H9 (cell line): ENCODE measurements at regions not wholly inside any gene's neighbourhood (a gene's known extent, or its start where the extent isn't known, plus 50 kb on each side); places are given as distances from the start of the nearest gene placed in this dataset.

ENCODE experiments used
- DNase-seq: peaks from one replicate; pipeline ENCODE4 v3.0.0-alpha.2; 2017
- H2AFZ ChIP-seq: one replicate; pipeline ENCODE4 v1.6.1; 2013; ENCODE audit warnings: mild to moderate bottlenecking, low read length, control low read depth, moderate library complexity
- H2AK5ac ChIP-seq: 2 replicates; pipeline ENCODE4 v1.6.1; 2013; ENCODE audit warnings: low read length, control low read depth, mixed read lengths; ENCODE audit not compliant: insufficient read length
- H2BK120ac ChIP-seq: one replicate; pipeline ENCODE4 v1.6.1; 2013; ENCODE audit warnings: low read depth, mild to moderate bottlenecking, low read length, control low read depth, inconsistent platforms; ENCODE audit not compliant: poor library complexity, severe bottlenecking
- H2BK12ac ChIP-seq: 2 replicates; pipeline ENCODE4 v1.6.1; 2013; ENCODE audit warnings: low read length, control low read depth, mixed read lengths, low read depth; ENCODE audit not compliant: insufficient read length
- H2BK15ac ChIP-seq: 2 replicates; pipeline ENCODE4 v1.6.1; 2013; ENCODE audit warnings: low read depth, low read length, control low read depth
- H2BK20ac ChIP-seq: one replicate; pipeline ENCODE4 v1.6.1; 2013; ENCODE audit warnings: low read depth, mild to moderate bottlenecking, low read length, control low read depth, inconsistent platforms; ENCODE audit not compliant: poor library complexity, severe bottlenecking
- H2BK5ac ChIP-seq: 2 replicates; pipeline ENCODE4 v1.6.1; 2013; ENCODE audit warnings: low read length, control low read depth, mixed read lengths; ENCODE audit not compliant: insufficient read length
- H3K14ac ChIP-seq: 2 replicates; pipeline ENCODE4 v1.6.1; 2013; ENCODE audit warnings: low read length, control low read depth; ENCODE audit not compliant: insufficient read depth
- H3K18ac ChIP-seq: 2 replicates; pipeline ENCODE4 v1.6.1; 2013; ENCODE audit warnings: low read depth, mild to moderate bottlenecking, mixed read lengths, low read length, control low read depth; ENCODE audit not compliant: insufficient read length
- H3K23ac ChIP-seq: 2 replicates; pipeline ENCODE4 v1.6.1; 2013; ENCODE audit warnings: low read length, control low read depth, mixed read lengths, low read depth; ENCODE audit not compliant: insufficient read length
- H3K23me2 ChIP-seq: 2 replicates; pipeline ENCODE4 v1.6.1; 2013; ENCODE audit warnings: low read depth, mild to moderate bottlenecking, mixed read lengths, low read length, control low read depth; ENCODE audit not compliant: insufficient read length, poor library complexity, severe bottlenecking
- H3K27ac ChIP-seq: 2 replicates; pipeline ENCODE4 v1.5.1; 2013; ENCODE audit warnings: low read length, control low read depth, mixed read lengths, low read depth; ENCODE audit not compliant: insufficient read length
- H3K27me3 ChIP-seq: 2 replicates; pipeline ENCODE4 v1.6.1; 2013; ENCODE audit warnings: low read length, control low read depth, inconsistent platforms; ENCODE audit not compliant: insufficient read depth
- H3K4ac ChIP-seq: 2 replicates; pipeline ENCODE4 v1.6.1; 2013; ENCODE audit warnings: low read depth, mild to moderate bottlenecking, control low read depth, inconsistent platforms, low read length, moderate library complexity
- H3K4me1 ChIP-seq: 2 replicates; pipeline ENCODE4 v1.6.1; 2013; ENCODE audit warnings: low read length, control low read depth, inconsistent platforms; ENCODE audit not compliant: insufficient read depth
- H3K4me2 ChIP-seq: 2 replicates; pipeline ENCODE4 v1.6.1; 2013; ENCODE audit warnings: low read length, control low read depth, mixed read lengths; ENCODE audit not compliant: insufficient read length, insufficient read depth
- H3K56ac ChIP-seq: 2 replicates; pipeline ENCODE4 v1.6.1; 2013; ENCODE audit warnings: low read depth, mild to moderate bottlenecking, mixed read lengths, low read length, control low read depth; ENCODE audit not compliant: insufficient read length
- H3K79me1 ChIP-seq: 2 replicates; pipeline ENCODE4 v1.6.1; 2013; ENCODE audit warnings: low read depth, mild to moderate bottlenecking, moderate library complexity, low read length, control low read depth, inconsistent platforms; ENCODE audit not compliant: insufficient read depth, poor library complexity, severe bottlenecking
- H3K79me2 ChIP-seq: 2 replicates; pipeline ENCODE4 v1.6.1; 2013; ENCODE audit warnings: low read length, control low read depth, inconsistent platforms; ENCODE audit not compliant: insufficient read depth
- H3K9ac ChIP-seq: 2 replicates; pipeline ENCODE4 v1.6.1; 2013; ENCODE audit warnings: low read length, control low read depth, mixed read lengths; ENCODE audit not compliant: insufficient read length; ENCODE audit errors: extremely low read depth
- H3K9me3 ChIP-seq: one replicate; pipeline ENCODE4 v1.6.1; 2013; ENCODE audit warnings: low read depth, low read length, inconsistent platforms; ENCODE audit not compliant: control insufficient read depth
- H3T11ph ChIP-seq: one replicate; pipeline ENCODE4 v1.6.1; 2013; ENCODE audit warnings: mild to moderate bottlenecking, low read length, control low read depth, inconsistent platforms
- H4K20me1 ChIP-seq: one replicate; pipeline ENCODE4 v1.6.1; 2013; ENCODE audit not compliant: control insufficient read depth, insufficient read length, insufficient read depth
- H4K5ac ChIP-seq: 2 replicates; pipeline ENCODE4 v1.6.1; 2013; ENCODE audit warnings: low read depth, mild to moderate bottlenecking, mixed read lengths, low read length, control low read depth; ENCODE audit not compliant: insufficient read length
- H4K8ac ChIP-seq: replicated peaks from 2 replicates; pipeline ENCODE4 v1.6.1; 2013; ENCODE audit warnings: low read length, control low read depth, mixed read lengths, low read depth; ENCODE audit not compliant: insufficient read length
- H4K91ac ChIP-seq: 2 replicates; pipeline ENCODE4 v1.6.1; 2013; ENCODE audit warnings: low read depth, mild to moderate bottlenecking, moderate library complexity, mixed read lengths, low read length, control low read depth; ENCODE audit not compliant: insufficient read length
- H3K27ac Mint-ChIP-seq, 3 experiments: 2 replicates in 2 of 3; 3 replicates in 1 of 3; pipeline ENCODE4 v1.8.0; 2020 to 2021; ENCODE audit warnings: mixed read lengths in 3 of 3, mild to moderate bottlenecking in 1 of 3, moderate library complexity in 1 of 3
- H3K27me3 Mint-ChIP-seq: 2 replicates; pipeline ENCODE4 v1.8.0; 2021; ENCODE audit warnings: low read depth, mild to moderate bottlenecking, moderate library complexity, mixed read lengths
- H3K36me3 Mint-ChIP-seq, 3 experiments: 2 replicates in 2 of 3; 3 replicates in 1 of 3; pipeline ENCODE4 v1.8.0; 2020 to 2021; ENCODE audit warnings: low read depth in 3 of 3, mixed read lengths in 3 of 3; ENCODE audit not compliant: insufficient read depth in 1 of 3
- H3K4me1 Mint-ChIP-seq, 2 experiments: 2 replicates each; pipeline ENCODE4 v1.8.0; 2020; ENCODE audit warnings: mixed read lengths in 2 of 2
- H3K4me3 Mint-ChIP-seq, 2 experiments: 2 replicates in 1 of 2; 3 replicates in 1 of 2; pipeline ENCODE4 v1.8.0; 2020 to 2021; ENCODE audit warnings: mild to moderate bottlenecking in 2 of 2, mixed read lengths in 2 of 2, moderate library complexity in 1 of 2
- H3K9me3 Mint-ChIP-seq, 2 experiments: 2 replicates in 1 of 2; 3 replicates in 1 of 2; pipeline ENCODE4 v1.8.0; 2020; ENCODE audit warnings: mild to moderate bottlenecking in 2 of 2, mixed read lengths in 2 of 2, moderate library complexity in 1 of 2
- CTCF ChIP-seq: fragments of 200-600 bp; sonication (generic); conservative IDR thresholded peaks from 3 replicates; pipeline ENCODE4 v1.8.0; 2021; ENCODE audit warnings: antibody characterized with exemption, mild to moderate bottlenecking
- WGBS: extraction: QIAGEN DNeasy Blood & Tissue Kit; methylation state at CpG from one replicate; pipeline ENCODE4 v1.1.7; 2013; ENCODE audit warnings: missing lambda C conversion rate, low lambda C conversion rate, mixed read lengths; ENCODE audit not compliant: insufficient read length; ENCODE audit errors: extremely low coverage; 5-methylcytosine and 5-hydroxymethylcytosine counted together

- no peak overlapping the region for H3T11ph ChIP-seq
- no peak overlapping the region for H3K27ac ChIP-seq
- Mint-ChIP-seq H3K9me3 (peaks cover 0 to 7% of the 10 kb centered on the region in 2 experiments; a peak in 4 of 5 replicates), H3K4me3 (no peak overlapping the region), H3K36me3 (no peaks in the 10 kb centered on the region), H3K27ac (no peak overlapping the region), H3K27me3 (peaks cover 10% of the 10 kb centered on the region), H3K4me1 (no peaks in the 10 kb centered on the region)
- H2BK12ac ChIP-seq, result no peak overlapping the region
- H2AK5ac ChIP-seq, result no peak overlapping the region
- TF ChIP-seq CTCF, result no peak
- no peak overlapping the region for H2BK20ac ChIP-seq
- H3K79me1 ChIP-seq, result no peaks in the 10 kb centered on the region
- H2BK15ac ChIP-seq, result no peak overlapping the region
- H3K27me3 ChIP-seq, result no peaks in the 10 kb centered on the region
- H4K20me1 ChIP-seq, result no peaks in the 10 kb centered on the region
- no peak overlapping the region for H2AFZ ChIP-seq
- no peak overlapping the region for H4K8ac ChIP-seq
- no peaks in the 10 kb centered on the region for H3K23me2 ChIP-seq
- no peak overlapping the region for H2BK5ac ChIP-seq
- no peak overlapping the region for H3K9ac ChIP-seq
- no peak overlapping the region for H3K18ac ChIP-seq
- no peak overlapping the region for H2BK120ac ChIP-seq
- no peak for DNase-seq
- H4K91ac ChIP-seq, result no peak overlapping the region
- no peaks in the 10 kb centered on the region for H3K79me2 ChIP-seq
- WGBS, result no CpG with 5 or more reads among the region's 8 CpGs
- H3K4me2 ChIP-seq, result no peak overlapping the region
- no peaks in the 10 kb centered on the region for H3K4me1 ChIP-seq
- no peak overlapping the region for H3K4ac ChIP-seq
- H3K14ac ChIP-seq, result no peak overlapping the region
- H3K56ac ChIP-seq, result no peak overlapping the region
- H3K9me3 ChIP-seq, result no peaks in the 10 kb centered on the region
- H3K23ac ChIP-seq, result no peak overlapping the region
- no peak overlapping the region for H4K5ac ChIP-seq
Observed at GRCh38 chr14:100965296-100965695, 61.8 kb upstream of the RTL1 start.
